Fibroblast of lung (primary cell): ENCODE measurements at regions not wholly inside any gene's neighbourhood (a gene's known extent, or its start where the extent isn't known, plus 50 kb on each side); places are given as distances from the start of the nearest gene placed in this dataset.

Experiments
- DNase-seq, 2 donors: peaks; one replicate each; pipeline versions ENCODE4 v3.0.0 to v3.0.0-alpha.2; 2010; ENCODE audit warnings: low read depth in 2 of 2
- H2AFZ ChIP-seq: 2 replicates; pipeline ENCODE4 v1.5.1; 2012; ENCODE audit warnings: low read length, control low read depth, inconsistent platforms
- H3K27ac ChIP-seq: 2 replicates; pipeline ENCODE4 v1.5.1; 2011; ENCODE audit warnings: low read length, control low read depth; ENCODE audit not compliant: insufficient read depth
- H3K27me3 ChIP-seq: 2 replicates; pipeline ENCODE4 v1.5.1; 2011; ENCODE audit warnings: mild to moderate bottlenecking, low read length; ENCODE audit not compliant: control insufficient read depth, insufficient read depth
- H3K36me3 ChIP-seq: 2 replicates; pipeline ENCODE4 v1.5.1; 2011; ENCODE audit warnings: low read length; ENCODE audit not compliant: control insufficient read depth, insufficient read depth
- H3K4me1 ChIP-seq: 2 replicates; pipeline ENCODE4 v1.5.1; 2011; ENCODE audit warnings: low read length; ENCODE audit not compliant: control insufficient read depth, insufficient read depth; ENCODE audit errors: extremely low read depth
- H3K4me2 ChIP-seq: 2 replicates; pipeline ENCODE4 v1.5.1; 2011; ENCODE audit warnings: low read length, control low read depth; ENCODE audit not compliant: insufficient read depth; ENCODE audit errors: extremely low read depth
- H3K4me3 ChIP-seq, 4 experiments: fragments of 200-600 bp in 1 of 4; sonication (generic) in 1 of 4; replicated peaks in 1 of 4; 2 replicates each; pipeline ENCODE4 v1.5.1; 2011 to 2016; ENCODE audit warnings: low read length in 4 of 4, low read depth in 3 of 4, mild to moderate bottlenecking in 3 of 4, control low read depth in 2 of 4, inconsistent platforms in 1 of 4, mixed read lengths in 1 of 4; ENCODE audit not compliant: insufficient read depth in 1 of 4; ENCODE audit errors: control extremely low read depth in 1 of 4
- H3K79me2 ChIP-seq: 2 replicates; pipeline ENCODE4 v1.5.1; 2012; ENCODE audit warnings: mild to moderate bottlenecking, low read length, inconsistent platforms; ENCODE audit not compliant: control insufficient read depth, insufficient read depth
- H3K9ac ChIP-seq: 2 replicates; pipeline ENCODE4 v1.5.1; 2011; ENCODE audit warnings: mild to moderate bottlenecking, low read length, control low read depth; ENCODE audit not compliant: insufficient read depth
- H3K9me3 ChIP-seq: 2 replicates; pipeline ENCODE4 v1.5.1; 2012; ENCODE audit warnings: low read depth, low read length; ENCODE audit not compliant: control insufficient read depth, insufficient read depth
- H4K20me1 ChIP-seq: 2 replicates; pipeline ENCODE4 v1.5.1; 2011; ENCODE audit warnings: low read length; ENCODE audit not compliant: control insufficient read depth, insufficient read depth; ENCODE audit errors: extremely low read depth
- CTCF ChIP-seq, 2 donors: IDR thresholded peaks in 1 of 2; conservative IDR thresholded peaks in 1 of 2; 1 replicate in 1 of 2; 2 replicates in 1 of 2; pipeline ENCODE4 v1.5.1; 2011 to 2012; ENCODE audit warnings: low read length in 2 of 2, control low read depth in 1 of 2, inconsistent platforms in 1 of 2, low read depth in 1 of 2, mild to moderate bottlenecking in 1 of 2
- EZH2 ChIP-seq: IDR thresholded peaks from 2 replicates; pipeline ENCODE4 v1.5.1; 2012; ENCODE audit warnings: low read length, control low read depth, mild to moderate bottlenecking; ENCODE audit errors: missing control alignments

GRCh38 chrX:1027133-1027532, 185.3 kb downstream of the CRLF2 start:
- Histone ChIP-seq H3K36me3 (no peaks in the 10 kb centered on the region), H3K27ac (no peak overlapping the region), H3K9me3 (no peaks in the 10 kb centered on the region), H2AFZ (no peak overlapping the region), H3K9ac (no peak overlapping the region), H3K4me2 (no peak overlapping the region), H3K79me2 (no peaks in the 10 kb centered on the region), H3K4me1 (no peaks in the 10 kb centered on the region), H4K20me1 (no peaks in the 10 kb centered on the region), H3K27me3 (no peaks in the 10 kb centered on the region), H3K4me3 (no peak overlapping the region)
- TF ChIP-seq CTCF (conservative IDR thresholded peaks at IDR 0.05 in 1 of 2, IDR thresholded peaks at IDR 0.05 in 1 of 2; ENCODE audit: low read depth in 1 of 2, low read length in 2 of 2) (no peak), EZH2 (no peak)
- DNase-seq = no peak

DNA sequence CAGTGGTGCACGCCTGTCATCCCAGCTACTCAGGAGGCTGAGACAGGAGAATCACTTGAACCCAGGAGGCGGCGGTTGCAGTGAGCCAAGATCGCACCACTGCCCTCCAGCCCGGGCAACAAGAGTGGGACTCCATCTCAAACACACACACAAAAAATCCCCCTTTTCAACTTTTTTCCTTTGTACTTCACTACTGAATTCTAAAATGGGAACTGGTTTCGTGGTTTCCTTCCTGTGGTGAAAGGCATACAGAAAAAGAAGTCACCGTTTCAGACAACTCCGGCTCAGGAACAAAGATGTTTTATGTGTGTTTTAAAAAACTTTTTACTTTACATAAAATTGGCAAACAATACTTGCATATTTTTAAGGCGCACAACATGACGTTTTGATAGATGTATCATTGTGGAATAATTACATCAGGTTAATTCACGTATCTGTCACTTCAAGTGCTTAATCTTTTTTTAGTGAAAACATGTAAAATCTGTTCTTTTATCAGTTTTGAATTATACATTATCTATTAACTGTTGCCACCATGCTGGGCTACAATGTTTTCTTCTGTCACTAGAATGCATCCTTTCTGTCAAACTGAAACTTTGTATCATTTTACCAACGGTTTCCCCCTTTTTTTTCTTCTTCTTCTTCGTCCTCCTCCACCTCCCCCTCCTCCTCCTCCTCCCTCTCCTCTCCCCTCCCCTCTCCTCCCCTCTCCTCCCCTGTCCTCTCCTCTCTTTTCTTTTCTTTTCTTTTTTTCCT, 186.0 kb downstream of the CRLF2 start:
- Histone ChIP-seq H3K4me3 (no peak overlapping the region), H3K9me3 (no peaks in the 10 kb centered on the region), H3K27me3 (no peaks in the 10 kb centered on the region), H4K20me1 (no peaks in the 10 kb centered on the region), H3K27ac (no peak overlapping the region), H3K4me2 (no peak overlapping the region), H2AFZ (no peak overlapping the region), H3K4me1 (no peaks in the 10 kb centered on the region), H3K36me3 (no peaks in the 10 kb centered on the region), H3K9ac (no peak overlapping the region), H3K79me2 (no peaks in the 10 kb centered on the region)
- no peak for TF ChIP-seq CTCF (conservative IDR thresholded peaks at IDR 0.05 in 1 of 2, IDR thresholded peaks at IDR 0.05 in 1 of 2; ENCODE audit: low read depth in 1 of 2, low read length in 2 of 2)
- no peak for TF ChIP-seq EZH2
- DNase-seq = no peak

- no peak overlapping the region for H3K9ac ChIP-seq
- H3K9me3 ChIP-seq = no peaks in the 10 kb centered on the region
- H3K4me3 ChIP-seq = no peak overlapping the region
- no peaks in the 10 kb centered on the region for H3K36me3 ChIP-seq
- no peak overlapping the region for H3K4me2 ChIP-seq
- no peaks in the 10 kb centered on the region for H3K27me3 ChIP-seq
- no peak overlapping the region for H2AFZ ChIP-seq
- no peaks in the 10 kb centered on the region for H3K79me2 ChIP-seq
- TF ChIP-seq EZH2 (no peak), CTCF (conservative IDR thresholded peaks at IDR 0.05 in 1 of 2, IDR thresholded peaks at IDR 0.05 in 1 of 2; ENCODE audit: low read depth in 1 of 2, low read length in 2 of 2) (no peak)
- no peak for DNase-seq
- H4K20me1 ChIP-seq = no peaks in the 10 kb centered on the region
- no peaks in the 10 kb centered on the region for H3K4me1 ChIP-seq
- no peak overlapping the region for H3K27ac ChIP-seq
These were observed 187.0 kb downstream of the CRLF2 start for GRCh38 chrX:1025413-1025812.
